ENCODE measurements at regions not wholly inside any gene's neighbourhood (a gene's known extent, or its start where the extent isn't known, plus 50 kb on each side); places are given as distances from the start of the nearest gene placed in this dataset.
"Not testable (repeated sequence)": the region's sequence is repeated elsewhere in the genome, so short reads cannot be mapped to it uniquely, and the experiment has no call there.

- TF ChIP-seq CTCF (IDR thresholded peaks at IDR 0.05; ENCODE audit: low read depth, low read length, missing input control) = no peak
These were observed 1096.1 kb downstream of the OLFM4 start (continued) for GRCh38 chr13:54124700-54125099.

DNA sequence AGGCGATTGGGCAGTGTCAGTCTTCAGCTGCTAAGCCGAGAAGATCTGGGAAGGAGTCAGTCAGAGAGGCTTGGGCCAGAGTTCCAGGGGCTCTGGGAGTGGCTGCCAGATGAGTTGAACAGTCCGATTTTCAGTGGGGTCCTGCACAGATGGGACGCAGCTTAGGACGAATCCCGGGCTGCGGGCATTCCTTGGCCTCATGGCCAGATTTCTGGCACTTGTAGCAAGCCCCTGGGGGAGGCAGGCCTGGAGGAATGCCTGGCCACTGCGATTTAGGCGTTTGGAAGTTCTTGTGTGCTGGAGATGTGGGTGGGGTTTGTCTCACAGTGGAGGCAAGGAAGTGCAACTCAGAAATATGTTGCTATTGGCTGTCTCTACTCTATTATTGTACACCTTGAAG, 1102.3 kb downstream of the OLFM4 start:
- not testable (repeated sequence) for H3K27ac ChIP-seq (ENCODE audit: low read depth in 1 of 2, low read length in 2 of 2); H3K9me3 ChIP-seq (ENCODE audit: control insufficient read depth in 4 of 4, low read length in 3 of 4); H3K4me3 ChIP-seq (ENCODE audit: low read depth in 1 of 3, low read length in 3 of 3); H3K4me1 ChIP-seq (ENCODE audit: control insufficient read depth in 4 of 4, insufficient read depth in 4 of 4, low read length in 3 of 4); H3K9ac ChIP-seq (ENCODE audit: low read depth in 1 of 2, low read length in 2 of 2); H3K36me3 ChIP-seq (ENCODE audit: control insufficient read depth in 4 of 4, insufficient read depth in 3 of 4, low read depth in 1 of 4, low read length in 3 of 4); H3K27me3 ChIP-seq (ENCODE audit: control insufficient read depth in 4 of 4, insufficient read depth in 4 of 4, low read length in 3 of 4); DNase-seq (ENCODE audit: low spot score)
- 83% methylated on average over 9 of the region's 9 CpGs for WGBS

DNA sequence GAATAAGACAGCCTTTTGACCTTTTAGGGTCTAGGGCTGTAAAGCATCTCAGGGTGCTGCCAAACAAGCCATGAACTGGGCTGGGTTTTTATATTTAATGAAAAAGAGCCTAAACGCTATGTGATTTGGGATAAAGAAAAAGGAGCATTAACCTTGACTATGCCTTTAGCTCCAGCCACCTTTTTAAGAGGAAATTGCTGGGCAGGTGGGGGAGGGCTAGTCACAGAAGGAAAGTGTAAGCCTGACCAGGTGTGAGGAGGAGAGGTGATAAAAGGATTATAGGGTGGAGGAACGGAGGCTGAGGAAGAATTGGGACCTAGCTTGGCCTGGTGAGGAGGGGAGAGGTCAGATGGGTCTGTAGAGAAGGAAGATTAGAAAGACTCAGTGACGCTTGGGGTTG, 1102.8 kb downstream of the OLFM4 start:
- not testable (repeated sequence) for H3K9me3 ChIP-seq (ENCODE audit: control insufficient read depth in 4 of 4, low read length in 3 of 4); H3K9ac ChIP-seq (ENCODE audit: low read depth in 1 of 2, low read length in 2 of 2); H3K27ac ChIP-seq (ENCODE audit: low read depth in 1 of 2, low read length in 2 of 2); H3K4me3 ChIP-seq (ENCODE audit: low read depth in 1 of 3, low read length in 3 of 3); H3K27me3 ChIP-seq (ENCODE audit: control insufficient read depth in 4 of 4, insufficient read depth in 4 of 4, low read length in 3 of 4); H3K4me1 ChIP-seq (ENCODE audit: control insufficient read depth in 4 of 4, insufficient read depth in 4 of 4, low read length in 3 of 4); DNase-seq (ENCODE audit: low spot score); H3K36me3 ChIP-seq (ENCODE audit: control insufficient read depth in 4 of 4, insufficient read depth in 3 of 4, low read depth in 1 of 4, low read length in 3 of 4)
- WGBS = 71% methylated on average over 3 of the region's 3 CpGs

- H3K9me3 ChIP-seq (ENCODE audit: control insufficient read depth in 4 of 4, low read length in 3 of 4); H3K9ac ChIP-seq (ENCODE audit: low read depth in 1 of 2, low read length in 2 of 2); H3K27me3 ChIP-seq (ENCODE audit: control insufficient read depth in 4 of 4, insufficient read depth in 4 of 4, low read length in 3 of 4); H3K36me3 ChIP-seq (ENCODE audit: control insufficient read depth in 4 of 4, insufficient read depth in 3 of 4, low read depth in 1 of 4, low read length in 3 of 4); H3K4me1 ChIP-seq (ENCODE audit: control insufficient read depth in 4 of 4, insufficient read depth in 4 of 4, low read length in 3 of 4); H3K27ac ChIP-seq (ENCODE audit: low read depth in 1 of 2, low read length in 2 of 2); H3K4me3 ChIP-seq (ENCODE audit: low read depth in 1 of 3, low read length in 3 of 3); DNase-seq (ENCODE audit: low spot score): not testable (repeated sequence)
- 89% methylated on average over 12 of the region's 12 CpGs for WGBS
These were observed 1103.5 kb downstream of the OLFM4 start for GRCh38 chr13:54132127-54132526.

- H3K27me3 ChIP-seq (ENCODE audit: control insufficient read depth in 4 of 4, insufficient read depth in 4 of 4, low read length in 3 of 4); H3K9me3 ChIP-seq (ENCODE audit: control insufficient read depth in 4 of 4, low read length in 3 of 4); H3K27ac ChIP-seq (ENCODE audit: low read depth in 1 of 2, low read length in 2 of 2); H3K4me3 ChIP-seq (ENCODE audit: low read depth in 1 of 3, low read length in 3 of 3); H3K4me1 ChIP-seq (ENCODE audit: control insufficient read depth in 4 of 4, insufficient read depth in 4 of 4, low read length in 3 of 4); H3K9ac ChIP-seq (ENCODE audit: low read depth in 1 of 2, low read length in 2 of 2); DNase-seq (ENCODE audit: low spot score); H3K36me3 ChIP-seq (ENCODE audit: control insufficient read depth in 4 of 4, insufficient read depth in 3 of 4, low read depth in 1 of 4, low read length in 3 of 4): not testable (repeated sequence)
- WGBS = 84% methylated on average over 9 of the region's 9 CpGs
These were observed 1104.1 kb downstream of the OLFM4 start for GRCh38 chr13:54132720-54133119.

- Histone ChIP-seq H3K9ac (ENCODE audit: low read depth in 1 of 2, low read length in 2 of 2) (no peak overlapping the region), H3K9me3 (ENCODE audit: control insufficient read depth in 4 of 4, low read length in 3 of 4) (no peaks in the 10 kb centered on the region), H3K36me3 (ENCODE audit: control insufficient read depth in 4 of 4, insufficient read depth in 3 of 4, low read depth in 1 of 4, low read length in 3 of 4) (no peaks in the 10 kb centered on the region), H3K27me3 (ENCODE audit: control insufficient read depth in 4 of 4, insufficient read depth in 4 of 4, low read length in 3 of 4) (no peaks in the 10 kb centered on the region), H3K27ac (ENCODE audit: low read depth in 1 of 2, low read length in 2 of 2) (no peak overlapping the region), H3K4me1 (ENCODE audit: control insufficient read depth in 4 of 4, insufficient read depth in 4 of 4, low read length in 3 of 4) (no peaks in the 10 kb centered on the region), H3K4me3 (ENCODE audit: low read depth in 1 of 3, low read length in 3 of 3) (no peak overlapping the region)
- 82% methylated on average over 6 of the region's 6 CpGs for whole genome bisulfite sequencing
- DNase-seq (ENCODE audit: low spot score) = no peak
- TF ChIP-seq FOXA1 (IDR thresholded peaks at IDR 0.05) (no peak), GABPA (IDR thresholded peaks at IDR 0.05 in 1 of 2, conservative IDR thresholded peaks at IDR 0.05 in 1 of 2) (no peak), TAF1 (conservative IDR thresholded peaks at IDR 0.05) (no peak), SP1 (IDR thresholded peaks at IDR 0.05) (no peak), EGR1 (IDR thresholded peaks at IDR 0.05; ENCODE audit: low read depth in 2 of 2) (no peak), RAD21 (IDR thresholded peaks at IDR 0.05) (no peak), NR2F2 (IDR thresholded peaks at IDR 0.05) (no peak), YY1 (IDR thresholded peaks at IDR 0.05) (no peak), HNF4A (conservative IDR thresholded peaks at IDR 0.05) (no peak), REST (IDR thresholded peaks at IDR 0.05) (no peak), HNF4G (IDR thresholded peaks at IDR 0.05) (no peak)
These were observed 1105.1 kb downstream of the OLFM4 start for GRCh38 chr13:54133746-54134145.
